PC-3 (cell line): ENCODE measurements at regions not wholly inside any gene's neighbourhood (a gene's known extent, or its start where the extent isn't known, plus 50 kb on each side); places are given as distances from the start of the nearest gene placed in this dataset.

Experiments
- ATAC-seq: fragments of 200-7000 bp; cut with Tn5 transposase; 2 replicates; pipeline ENCODE4 v1.9.1; 2020; ENCODE audit warnings: mild to moderate bottlenecking, moderate library complexity
- BruUV-seq: library from RNA; stranded (reverse); fragments of 400-500 nt; replicated peaks from 2 replicates; lab custom pipeline; 2021; lab: Mats Ljungman, UMichigan
- CTCF ChIA-PET: fragments of 300-600 bp; sonication (Branson Sonifier 250); formaldehyde crosslinking; loops from one replicate; lab custom pipeline; 2022; ENCODE audit warnings: antibody characterized with exemption; lab: Charles Lee
- POLR2A ChIA-PET: fragments of 300-600 bp; sonication (Branson Sonifier 250); formaldehyde crosslinking; loops from one replicate; lab custom pipeline; 2022; ENCODE audit warnings: antibody characterized with exemption; ENCODE audit not compliant: unreplicated experiment; lab: Charles Lee
- DNase-seq: peaks from one replicate; pipeline ENCODE4 v3.0.0-alpha.2; 2015
- H2AFZ ChIP-seq: fragments of 300-600 bp; sonication (generic); 2 replicates; pipeline ENCODE4 v1.6.0; 2016; ENCODE audit warnings: antibody characterized with exemption, low read length
- H3F3A ChIP-seq: fragments of 300-600 bp; sonication (generic); one replicate; pipeline ENCODE4 v1.6.0; 2017; ENCODE audit warnings: antibody characterized with exemption, low read length, control low read depth, mild to moderate bottlenecking; ENCODE audit not compliant: unreplicated experiment
- H3K27ac ChIP-seq: fragments of 300-600 bp; sonication (generic); 2 replicates; pipeline ENCODE4 v1.5.1; 2016; ENCODE audit warnings: mild to moderate bottlenecking, low read length
- H3K27me3 ChIP-seq: fragments of 300-600 bp; sonication (generic); 2 replicates; pipeline ENCODE4 v1.6.1; 2016; ENCODE audit warnings: low read length, mixed read lengths
- H3K36me3 ChIP-seq: fragments of 300-600 bp; sonication (generic); 2 replicates; pipeline ENCODE4 v1.6.1; 2016; ENCODE audit warnings: low read depth, mixed run types, low read length, mixed read lengths
- H3K4me1 ChIP-seq: fragments of 300-600 bp; sonication (generic); 2 replicates; pipeline ENCODE4 v1.5.1; 2016; ENCODE audit warnings: low read length; ENCODE audit not compliant: insufficient read depth
- H3K4me2 ChIP-seq: fragments of 300-600 bp; sonication (generic); 2 replicates; pipeline ENCODE4 v1.6.0; 2016; ENCODE audit warnings: low read length
- H3K4me3 ChIP-seq: fragments of 300-600 bp; sonication (generic); 2 replicates; pipeline ENCODE4 v1.5.1; 2016; ENCODE audit warnings: mild to moderate bottlenecking, low read length, mixed read lengths
- H3K79me2 ChIP-seq: fragments of 300-600 bp; sonication (generic); 2 replicates; pipeline ENCODE4 v1.6.1; 2017; ENCODE audit warnings: low read length, mixed read lengths
- H3K9ac ChIP-seq: fragments of 300-600 bp; sonication (generic); 2 replicates; pipeline ENCODE4 v1.6.0; 2016; ENCODE audit warnings: mild to moderate bottlenecking, low read length
- H3K9me2 ChIP-seq: fragments of 300-600 bp; sonication (generic); replicated peaks from 2 replicates; pipeline ENCODE4 v1.6.1; 2016; ENCODE audit warnings: mixed run types, low read length, mixed read lengths
- H3K9me3 ChIP-seq: fragments of 300-600 bp; sonication (generic); 2 replicates; pipeline ENCODE4 v1.6.1; 2016; ENCODE audit warnings: low read length, mixed read lengths
- H4K20me1 ChIP-seq: fragments of 300-600 bp; sonication (generic); 2 replicates; pipeline ENCODE4 v1.6.1; 2016; ENCODE audit warnings: low read length, mixed read lengths
- CTCF ChIP-seq: fragments of 300-600 bp; sonication (generic); conservative IDR thresholded peaks from 2 replicates; pipeline ENCODE4 v1.5.1; 2017; ENCODE audit warnings: antibody characterized with exemption, low read depth, mild to moderate bottlenecking, low read length
- EZH2 ChIP-seq: fragments of 300-600 bp; sonication (generic); IDR thresholded peaks from one replicate; pipeline ENCODE4 v1.6.1; 2017; ENCODE audit warnings: antibody characterized with exemption, mild to moderate bottlenecking, low read length; ENCODE audit not compliant: unreplicated experiment
- EZH2phosphoT487 ChIP-seq: fragments of 300-600 bp; sonication (generic); IDR thresholded peaks from 2 replicates; pipeline ENCODE4 v1.6.1; 2018; ENCODE audit warnings: mild to moderate bottlenecking, antibody characterized with exemption, low read length, borderline replicate concordance
- intact Hi-C: fragments of 100-400 bp; cut with micrococcal nuclease; formaldehyde crosslinking; loops from 2 replicates; pipeline ENCODE4 v1.9.0; 2023

- Histone ChIP-seq H3K9ac (no peak overlapping the region), H3K27me3 (no peaks in the 10 kb centered on the region), H2AFZ (no peak overlapping the region), H3K4me2 (no peak overlapping the region), H3K79me2 (no peaks in the 10 kb centered on the region), H3K36me3 (no peaks in the 10 kb centered on the region), H4K20me1 (no peaks in the 10 kb centered on the region), H3K4me1 (no peaks in the 10 kb centered on the region), H3K4me3 (no peak overlapping the region), H3F3A (no peaks in the 10 kb centered on the region), H3K27ac (no peak overlapping the region), H3K9me2 (no peaks in the 10 kb centered on the region), H3K9me3 (no peaks in the 10 kb centered on the region)
- TF ChIP-seq EZH2, result no peak
- no peak for TF ChIP-seq CTCF
- no peak for TF ChIP-seq EZH2phosphoT487
- no peak for DNase-seq
- ChIA-PET POLR2A (no interaction called here), CTCF (no interaction called here)
- no TSS peak for BruUV-seq
- no peak for ATAC-seq
- intact Hi-C loops, result no loop called here
Measured at GRCh38 chr11:112516261-112516660, 255.6 kb upstream of the PLET1 start.

GRCh38 chr11:112516755-112517154 is 256.1 kb upstream of the PLET1 start:
- Histone ChIP-seq H3K4me1 (no peaks in the 10 kb centered on the region), H3K36me3 (no peaks in the 10 kb centered on the region), H3F3A (no peaks in the 10 kb centered on the region), H3K27ac (no peak overlapping the region), H3K79me2 (no peaks in the 10 kb centered on the region), H3K9me2 (no peaks in the 10 kb centered on the region), H3K9ac (no peak overlapping the region), H3K27me3 (peaks cover 2% of the 10 kb centered on the region; the same call in 1 of the 2 replicates), H2AFZ (no peak overlapping the region), H3K4me3 (no peak overlapping the region), H3K4me2 (no peak overlapping the region), H4K20me1 (no peaks in the 10 kb centered on the region), H3K9me3 (no peaks in the 10 kb centered on the region)
- POLR2A ChIA-PET, result no interaction called here
- no peak for DNase-seq
- intact Hi-C loops, result no loop called here
- BruUV-seq, result no TSS peak
- ATAC-seq, result no peak
- TF ChIP-seq EZH2, result no peak
- TF ChIP-seq EZH2phosphoT487, result no peak
- no peak for TF ChIP-seq CTCF
- CTCF ChIA-PET, result no interaction called here

GRCh38 chr11:112518371-112518770 is 257.7 kb upstream of the PLET1 start:
- H3K4me2 ChIP-seq, result no peak overlapping the region
- no peak overlapping the region for H3K4me3 ChIP-seq
- H3K9me2 ChIP-seq, result no peaks in the 10 kb centered on the region
- TF ChIP-seq EZH2 (no peak), CTCF (no peak), EZH2phosphoT487 (no peak)
- CTCF ChIA-PET, result no interaction called here
- POLR2A ChIA-PET, result no interaction called here
- intact Hi-C loops, result no loop called here
- no peak for DNase-seq
- peaks cover 8% of the 10 kb centered on the region for H3K27me3 ChIP-seq
- H3K27ac ChIP-seq, result no peak overlapping the region
- H3K9me3 ChIP-seq, result no peaks in the 10 kb centered on the region
- H4K20me1 ChIP-seq, result no peaks in the 10 kb centered on the region
- H3K79me2 ChIP-seq, result no peaks in the 10 kb centered on the region
- no peak overlapping the region for H3K9ac ChIP-seq
- no peak overlapping the region for H2AFZ ChIP-seq
- H3F3A ChIP-seq, result no peaks in the 10 kb centered on the region
- BruUV-seq, result no TSS peak
- no peaks in the 10 kb centered on the region for H3K36me3 ChIP-seq
- ATAC-seq, result no peak
- H3K4me1 ChIP-seq, result no peaks in the 10 kb centered on the region
